ENCODE measurements at regions not wholly inside any gene's neighbourhood (a gene's known extent, or its start where the extent isn't known, plus 50 kb on each side); places are given as distances from the start of the nearest gene placed in this dataset.

DNA sequence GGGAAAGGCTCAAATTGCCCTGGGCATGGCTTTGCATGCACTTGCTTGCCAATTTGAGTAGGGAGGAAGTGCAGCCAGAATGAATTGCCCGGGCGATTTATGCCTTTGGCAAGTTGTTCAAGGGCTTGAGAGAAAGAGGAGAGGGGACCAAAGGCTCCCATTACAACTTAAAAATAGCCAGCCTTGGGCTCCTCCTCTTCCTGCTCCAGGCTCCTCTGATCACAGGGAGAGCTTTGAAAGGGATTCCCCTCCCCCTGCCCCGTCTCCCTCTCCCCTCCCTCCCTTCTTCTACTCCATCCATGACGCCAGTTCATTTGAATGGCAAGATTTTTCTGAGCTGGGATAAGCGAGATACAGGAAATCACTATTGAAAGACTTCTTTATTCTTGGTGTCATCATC, 304.9 kb upstream of the JAG1 start:
- DNase-seq (ENCODE audit: low spot score in 2 of 2) (no peak), FAIRE-seq (no peak)

DNA sequence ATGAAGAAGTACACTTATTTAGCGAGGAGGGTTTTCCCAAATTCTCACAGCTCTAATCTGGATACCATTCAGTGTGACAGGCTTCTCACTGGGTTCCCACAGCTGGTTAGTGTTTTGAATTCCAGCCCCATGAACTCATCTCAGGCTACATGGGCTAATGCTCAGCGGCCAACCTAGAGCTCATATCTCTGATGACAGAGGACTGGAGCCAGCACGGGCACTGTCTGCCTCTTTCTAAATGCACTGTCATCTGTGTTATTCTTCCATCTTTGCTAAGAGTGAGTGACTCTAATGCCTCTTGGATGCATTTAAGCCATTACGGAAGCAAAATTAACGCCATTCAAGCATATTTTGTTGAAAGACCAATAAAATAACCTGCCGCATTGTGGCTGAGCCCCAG, 308.9 kb upstream of the JAG1 start:
- no peak for DNase-seq (ENCODE audit: low spot score in 2 of 2)
- no peak for FAIRE-seq

DNA sequence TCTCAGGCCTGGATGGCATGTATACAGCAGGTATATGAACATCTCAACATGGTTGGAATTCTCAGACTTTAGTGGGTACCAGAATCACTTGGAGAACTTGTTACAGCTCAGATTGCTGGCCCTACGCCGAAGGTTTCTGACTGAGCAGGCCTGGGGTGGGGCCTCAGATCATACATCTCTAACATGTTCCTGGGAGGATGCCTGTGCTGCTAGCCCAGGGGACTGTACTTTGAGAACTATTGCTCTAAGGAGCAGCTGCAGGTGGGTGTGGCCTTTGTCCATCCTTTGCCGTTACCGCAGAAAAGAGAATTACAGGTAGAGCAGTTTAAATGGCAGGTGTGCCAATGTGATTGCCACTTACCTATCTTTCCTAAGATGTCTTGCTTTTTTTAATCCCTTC, 310.5 kb upstream of the JAG1 start:
- DNase-seq (ENCODE audit: low spot score in 2 of 2), result no peak
- FAIRE-seq, result no peak

DNA sequence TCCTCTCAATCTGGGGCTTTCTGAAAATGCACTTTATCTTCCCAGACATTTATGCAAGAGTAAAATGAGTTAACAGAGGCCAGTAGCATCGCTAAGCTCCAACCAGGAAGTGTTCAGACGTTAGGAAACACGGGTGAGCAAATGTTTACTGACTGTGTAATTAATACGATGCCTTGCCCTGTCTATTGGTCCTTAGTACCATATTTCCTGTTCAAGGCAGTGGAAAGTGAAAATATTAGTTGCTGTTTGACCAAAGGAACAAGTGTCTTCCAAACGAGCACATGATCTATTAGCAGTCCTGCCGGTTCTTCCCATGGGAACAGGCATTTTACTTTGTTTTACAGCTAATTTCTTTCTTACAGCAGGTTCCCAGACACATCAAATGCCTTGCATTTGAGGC, 311.1 kb upstream of the JAG1 start:
- FAIRE-seq (no peak), DNase-seq (ENCODE audit: low spot score in 2 of 2) (no peak)

DNA sequence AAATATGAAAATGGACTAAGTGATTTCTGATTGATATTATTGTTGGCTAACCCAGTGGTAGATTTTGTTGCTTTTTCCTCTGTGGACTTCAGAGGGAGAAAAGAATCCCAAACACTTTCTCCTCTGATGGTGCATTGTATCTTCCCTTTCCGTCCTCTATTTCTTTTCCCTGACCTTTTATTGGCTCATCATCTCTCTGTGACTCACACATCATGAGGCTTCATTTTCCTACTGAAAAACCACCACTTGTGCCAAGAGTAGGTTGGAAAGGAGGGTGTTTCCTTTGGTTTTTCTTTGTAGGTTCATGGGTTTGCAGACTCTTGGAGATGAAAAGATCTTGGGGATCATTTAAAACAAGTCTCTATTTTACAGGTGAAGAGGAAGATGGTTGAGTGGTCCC, 311.7 kb upstream of the JAG1 start:
- DNase-seq (ENCODE audit: low spot score in 2 of 2) (no peak), FAIRE-seq (no peak)

DNA sequence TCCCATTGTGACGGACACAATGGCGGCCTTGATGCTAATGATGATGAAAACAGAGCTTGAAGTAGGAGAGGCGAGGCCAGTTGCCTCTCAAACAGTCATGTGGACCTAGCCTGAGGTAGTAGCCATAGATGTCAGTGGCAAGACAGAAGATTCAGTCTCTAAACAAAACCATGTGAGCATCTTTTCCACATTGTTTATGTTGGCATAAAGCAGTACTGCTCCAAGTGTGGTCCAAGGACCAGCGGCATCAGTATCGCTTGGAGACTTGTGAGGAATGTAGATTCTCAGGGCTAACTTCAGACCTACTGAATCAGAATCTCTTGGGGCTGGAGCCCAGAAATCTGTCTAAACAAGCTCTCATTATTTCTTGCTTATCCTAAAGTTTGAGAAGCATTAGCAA, 312.8 kb upstream of the JAG1 start:
- FAIRE-seq (no peak), DNase-seq (ENCODE audit: low spot score in 2 of 2) (no peak)

DNA sequence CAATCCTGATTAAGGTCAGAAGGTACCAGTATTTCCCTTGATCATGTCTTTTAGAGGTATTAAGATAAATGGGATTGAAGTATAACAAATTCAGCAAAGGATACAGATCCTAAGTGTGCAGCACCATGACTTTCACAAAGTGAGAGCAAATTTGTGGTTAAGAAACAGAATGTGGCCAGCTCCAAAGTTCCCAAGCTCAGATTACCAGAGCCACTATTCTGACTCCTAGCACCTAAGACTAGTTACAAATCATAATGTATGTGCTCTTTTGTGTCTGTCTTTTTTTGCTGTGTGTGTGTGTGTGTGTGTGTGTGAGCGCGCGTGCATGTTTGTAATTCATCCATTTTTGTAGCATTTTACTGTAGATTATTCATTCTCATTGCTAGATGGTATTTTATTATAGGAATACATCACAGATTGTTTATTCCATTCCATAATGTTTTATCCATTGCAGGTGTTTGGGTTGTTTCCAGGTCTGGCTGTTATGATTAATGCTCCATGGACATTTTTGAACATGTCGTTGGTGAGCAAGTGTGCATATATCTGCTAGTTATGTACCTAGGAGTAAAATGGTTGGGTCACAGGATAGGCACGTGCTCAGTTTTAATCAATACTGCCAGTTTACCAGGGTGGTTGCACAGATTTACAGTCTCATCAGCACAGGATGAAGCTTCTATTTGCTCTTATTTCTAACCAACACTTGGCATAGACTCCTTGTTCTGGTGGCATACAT, 314.0 kb upstream of the JAG1 start:
- DNase-seq (ENCODE audit: low spot score in 2 of 2) (no peak), FAIRE-seq (no peak)

DNA sequence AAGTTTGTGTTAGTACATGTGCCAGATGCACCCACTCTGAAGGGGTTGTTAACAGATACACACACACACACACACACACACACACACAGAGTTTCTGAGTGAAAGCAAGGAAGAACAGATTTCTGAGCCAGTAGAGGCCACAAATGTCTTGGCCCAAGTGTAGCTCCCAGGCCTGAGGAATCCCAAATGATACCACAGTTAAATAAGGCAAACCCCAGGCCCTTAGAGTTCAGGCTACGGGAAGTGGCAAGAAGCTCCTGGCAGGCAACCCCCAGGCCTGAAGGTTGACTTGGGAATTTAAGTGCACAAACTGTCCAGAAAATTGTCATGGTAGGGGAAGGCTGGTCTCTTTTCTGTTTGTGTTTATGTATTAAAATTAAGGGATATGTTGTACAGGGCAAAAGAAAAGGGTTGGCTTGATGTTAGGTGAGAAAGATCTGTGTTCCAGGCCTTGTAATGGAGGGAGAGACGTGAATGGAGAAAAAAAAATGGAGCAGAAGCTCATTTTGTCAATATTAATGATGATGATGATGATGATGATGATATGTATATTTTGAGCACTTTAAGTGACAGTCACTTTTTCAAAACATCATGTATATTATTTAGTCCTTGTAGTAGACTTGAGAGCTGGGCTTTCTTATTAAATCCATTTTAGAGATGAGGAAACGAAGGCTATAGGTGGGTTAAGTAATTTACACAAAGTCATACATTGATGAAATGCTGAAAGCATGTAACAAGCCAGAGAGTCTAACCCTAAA, 317.0 kb upstream of the JAG1 start:
- FAIRE-seq (no peak), DNase-seq (ENCODE audit: low spot score in 2 of 2) (no peak)

DNA sequence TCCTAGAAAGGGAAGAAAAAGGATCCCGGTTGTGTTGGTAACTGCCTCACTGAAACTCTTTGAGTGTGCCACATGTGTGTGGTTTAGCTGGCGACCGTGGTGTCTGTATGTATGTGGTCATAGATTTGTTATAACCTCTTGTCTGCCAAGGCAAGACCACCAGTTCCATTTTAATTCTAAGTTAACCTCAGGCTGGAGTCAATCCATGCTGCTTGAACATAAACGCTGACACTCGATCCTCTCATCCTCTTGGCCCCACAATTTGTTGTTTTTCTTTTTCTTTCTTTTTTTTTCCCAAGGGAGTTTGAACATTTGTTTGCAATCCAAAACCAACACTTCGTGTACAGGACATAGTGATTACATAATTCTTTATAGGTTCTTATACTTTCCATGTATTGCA, 318.9 kb upstream of the JAG1 start:
- DNase-seq (ENCODE audit: low spot score in 2 of 2) (no peak), FAIRE-seq (no peak)

DNA sequence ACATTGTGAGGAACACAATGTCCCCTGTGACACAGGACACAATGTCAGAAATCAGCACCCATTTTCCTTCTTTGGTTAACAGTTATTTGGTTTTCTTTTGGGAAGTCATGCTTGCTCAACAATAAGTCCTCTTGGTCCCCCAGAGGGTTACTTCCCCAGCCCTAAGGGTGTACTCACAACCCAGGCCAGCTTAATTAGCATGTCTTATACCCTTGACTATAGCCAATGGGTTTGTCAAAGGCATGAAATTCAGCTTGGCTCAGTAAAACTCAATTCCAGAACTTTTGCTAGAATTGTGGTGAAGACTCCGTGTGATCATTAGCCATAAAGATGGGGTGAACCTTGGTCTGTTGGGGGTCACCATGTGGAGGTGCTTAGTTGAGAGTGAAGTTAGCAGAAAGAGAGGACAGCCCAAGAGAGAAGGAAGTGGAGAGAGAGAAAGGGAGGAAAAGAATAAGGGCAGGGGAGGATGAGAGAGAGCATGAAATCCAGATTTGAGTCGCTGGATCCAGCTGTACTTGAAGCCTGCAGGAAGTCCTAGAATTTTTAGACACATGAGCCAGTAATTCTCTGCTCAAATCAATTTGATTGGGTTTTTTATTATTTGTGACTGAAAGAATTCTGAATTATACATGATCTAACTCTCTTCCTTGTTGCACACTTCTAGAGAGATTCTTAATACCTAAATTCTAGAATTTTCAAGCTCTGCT, 321.3 kb upstream of the JAG1 start:
- DNase-seq (ENCODE audit: low spot score in 2 of 2) (no peak), FAIRE-seq (no peak)

DNA sequence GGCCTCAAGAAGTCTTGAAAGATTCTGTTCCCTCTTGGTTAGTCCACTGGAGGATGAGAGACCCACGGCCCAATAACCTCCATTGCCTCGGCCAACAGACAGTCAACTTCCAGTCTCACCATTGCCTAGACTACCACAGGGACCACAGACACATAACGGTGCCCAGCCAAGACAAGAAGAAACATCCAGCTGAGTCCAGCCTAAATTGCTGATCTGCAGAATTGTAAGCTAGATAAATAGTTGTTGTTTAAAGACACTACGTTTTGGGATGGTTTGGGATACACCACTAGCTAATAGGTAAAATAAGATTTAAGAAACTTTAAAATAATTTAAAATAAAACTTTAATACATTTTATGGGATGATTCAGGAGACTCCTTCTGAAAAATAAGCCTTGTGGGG, 324.7 kb upstream of the JAG1 start:
- FAIRE-seq, result no peak
- no peak for DNase-seq (ENCODE audit: low spot score in 2 of 2)

DNA sequence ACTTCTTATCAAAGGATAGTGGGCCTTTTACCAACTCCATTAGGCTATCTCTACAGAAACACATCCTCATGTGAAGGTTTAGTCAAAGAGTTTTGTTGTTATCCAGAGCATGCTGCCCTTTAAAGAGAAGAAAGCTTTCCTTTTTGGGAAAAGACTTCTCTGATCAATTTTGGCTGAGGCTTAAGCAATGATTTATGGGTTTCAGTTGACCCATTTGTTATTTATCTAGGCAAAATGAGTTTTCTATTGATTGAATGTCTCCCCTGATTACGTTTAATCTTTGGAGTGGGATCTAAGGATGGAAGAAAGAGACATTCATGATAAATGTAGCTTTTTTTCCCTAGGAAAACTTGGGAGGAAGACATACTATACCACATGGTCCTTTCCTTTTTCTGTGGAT, 326.6 kb upstream of the JAG1 start:
- no peak for DNase-seq (ENCODE audit: low spot score in 2 of 2)
- no peak for FAIRE-seq

DNA sequence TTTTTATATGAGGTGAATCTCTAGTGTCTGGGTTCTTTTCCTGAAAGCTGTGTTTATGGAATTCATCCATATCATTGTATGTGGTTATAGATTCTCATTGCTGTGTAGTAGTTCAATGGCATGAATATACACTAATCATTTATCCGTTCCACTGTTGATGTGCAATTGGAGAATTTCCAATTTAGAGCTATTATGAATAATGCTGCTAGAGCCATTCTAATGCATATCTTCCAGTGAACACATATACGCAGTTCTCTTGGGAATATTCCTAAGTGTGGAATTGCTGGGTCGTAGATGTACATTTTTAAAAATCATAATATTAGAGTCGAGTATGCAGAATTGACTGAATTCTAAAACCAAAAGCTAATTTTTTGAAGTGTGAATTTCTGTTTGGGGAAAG, 327.5 kb upstream of the JAG1 start:
- DNase-seq (ENCODE audit: low spot score in 2 of 2) (no peak), FAIRE-seq (no peak)

DNA sequence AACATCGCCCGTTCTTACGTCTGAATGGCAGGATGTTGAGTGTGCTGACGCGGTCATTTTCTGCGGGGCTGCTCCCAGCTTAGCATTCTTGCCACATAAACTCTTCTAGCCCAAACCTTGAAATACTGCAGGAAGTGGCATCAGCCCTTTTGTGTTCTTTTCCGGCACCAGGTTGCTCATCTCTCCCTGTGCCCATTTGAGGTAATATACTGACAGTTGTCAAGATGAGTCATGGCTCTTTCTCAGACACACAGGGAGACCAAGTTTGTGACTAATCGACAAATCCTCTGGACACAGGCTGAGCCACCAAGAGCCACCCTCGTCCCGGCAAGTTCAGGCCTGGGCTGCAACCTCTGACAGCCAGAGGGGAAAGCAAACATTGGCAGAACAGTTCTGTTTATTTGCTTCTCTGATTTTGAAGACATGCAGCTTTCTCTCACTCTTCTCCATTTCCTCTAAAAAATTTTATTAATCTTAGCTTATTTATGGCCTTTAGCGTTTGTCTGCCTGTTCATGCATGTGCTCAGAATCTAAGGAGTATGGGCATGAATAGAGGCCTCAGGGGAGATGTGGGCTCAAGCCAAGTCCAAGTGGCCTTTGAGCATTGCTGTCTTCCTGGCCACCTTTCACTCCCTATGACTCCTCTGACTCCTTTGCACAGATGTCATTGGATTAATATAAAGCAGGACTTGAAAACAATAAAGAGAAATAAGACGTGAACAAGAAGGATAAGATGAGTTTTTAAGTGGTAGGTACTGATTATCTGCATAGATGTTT, 328.2 kb upstream of the JAG1 start:
- FAIRE-seq (no peak), DNase-seq (ENCODE audit: low spot score in 2 of 2) (no peak)

DNA sequence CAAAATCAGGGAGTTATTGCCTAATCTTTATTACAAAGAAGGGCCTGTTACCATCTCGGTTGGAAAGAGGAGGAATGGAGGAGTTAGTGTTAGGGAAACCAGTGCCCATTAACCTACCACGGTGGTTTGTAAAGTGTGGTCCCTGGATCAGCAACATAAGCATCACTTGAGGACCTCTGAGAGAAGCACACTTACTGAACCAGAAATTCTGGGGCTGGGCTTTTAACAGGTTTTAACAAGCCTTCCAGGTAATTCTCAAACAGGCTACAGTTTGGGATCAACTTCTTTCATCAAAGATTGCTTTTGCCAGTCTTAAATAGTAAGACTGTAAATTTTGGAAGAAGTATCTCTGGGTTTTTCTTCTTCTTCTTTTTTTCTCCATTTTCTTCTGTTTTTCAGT, 329.5 kb upstream of the JAG1 start:
- no peak for DNase-seq (ENCODE audit: low spot score in 2 of 2)
- FAIRE-seq, result no peak

DNA sequence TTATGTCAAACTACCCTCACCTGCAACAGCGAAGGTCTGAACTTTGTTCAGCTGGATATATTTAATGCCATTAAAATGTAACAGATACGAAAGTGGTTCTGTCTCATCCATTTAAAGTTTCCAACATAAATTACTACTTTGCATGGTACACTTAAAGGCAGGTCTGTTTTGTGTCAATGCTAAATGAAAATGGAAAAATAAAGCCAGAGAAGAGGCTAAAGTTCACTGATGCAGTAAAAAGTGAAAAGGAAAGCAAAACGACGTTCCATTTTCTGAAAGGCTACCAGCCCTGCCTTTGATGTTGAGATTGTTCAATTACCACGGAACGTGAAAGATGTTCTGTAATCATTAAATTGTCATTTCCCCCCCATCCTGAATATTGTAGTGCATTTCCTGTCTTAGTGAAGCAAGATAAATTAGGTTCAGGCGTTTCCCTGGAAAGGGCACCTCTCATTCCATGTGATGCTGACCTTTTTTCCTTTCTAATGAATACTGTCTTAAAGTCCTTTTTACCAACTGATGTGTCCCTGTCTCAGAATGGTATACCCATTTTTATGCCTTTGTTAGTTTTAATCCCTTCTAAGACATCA, 334.7 kb upstream of the JAG1 start:
- FAIRE-seq (no peak), DNase-seq (ENCODE audit: low spot score in 2 of 2) (no peak)

DNA sequence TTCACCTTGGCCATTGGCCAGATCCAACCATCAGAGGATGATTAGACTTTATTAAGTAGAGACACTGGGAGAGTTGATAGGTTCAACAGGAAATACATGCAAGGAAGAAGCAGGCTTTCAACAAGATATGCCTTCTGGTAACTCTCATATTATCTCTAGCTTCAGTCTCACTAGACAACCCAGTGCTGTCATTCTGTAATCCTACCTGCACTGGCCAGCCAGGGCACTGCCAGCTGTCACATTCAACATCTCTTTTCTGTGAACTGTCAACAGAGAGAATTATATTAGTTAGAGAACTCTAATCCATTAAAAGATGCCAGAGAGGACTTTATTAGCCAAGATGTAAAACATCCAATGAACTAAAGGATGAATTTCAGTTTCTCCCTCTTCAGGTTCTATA, 337.9 kb upstream of the JAG1 start:
- DNase-seq (ENCODE audit: low spot score in 2 of 2) (no peak), FAIRE-seq (no peak)

DNA sequence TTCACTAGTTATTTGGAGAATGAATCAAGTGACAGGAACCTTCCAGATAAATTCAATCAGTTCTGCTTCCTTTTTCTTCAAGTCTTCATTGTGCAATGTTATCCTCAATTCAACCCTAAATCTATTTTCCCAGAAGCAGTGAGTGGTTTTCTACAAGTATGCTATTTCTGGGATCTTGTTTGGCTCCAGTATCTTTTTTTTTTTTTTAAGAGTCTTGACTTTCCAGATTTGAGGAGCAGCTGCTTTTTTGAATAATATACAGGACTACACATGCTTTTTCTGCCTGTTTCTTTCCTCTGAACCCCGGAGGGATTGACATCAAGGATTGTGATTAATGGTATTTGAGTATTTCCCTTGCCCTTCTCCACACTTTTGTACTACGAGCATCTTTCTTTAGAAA, 339.2 kb upstream of the JAG1 start:
- DNase-seq (ENCODE audit: low spot score in 2 of 2), result peak in 1 of 2 donors; percentile 12

DNA sequence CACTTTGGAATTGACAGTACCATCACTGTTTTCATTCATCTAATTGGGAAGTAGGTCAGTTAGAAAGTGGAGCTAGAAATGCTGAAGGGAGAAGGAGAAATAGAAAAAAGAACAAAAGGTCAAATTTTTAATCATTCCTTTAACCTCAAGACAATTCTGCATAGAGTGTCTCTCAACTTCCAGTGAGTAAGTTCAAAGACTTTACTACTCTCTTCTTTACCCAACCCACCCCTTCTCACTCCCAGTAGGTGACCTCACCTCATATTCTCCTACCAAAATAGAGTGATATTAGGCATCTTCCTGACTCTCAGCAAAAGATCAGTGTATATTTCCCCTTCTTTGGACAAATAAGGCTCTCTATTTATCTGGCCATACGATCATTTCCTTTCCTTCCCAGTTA, 340.0 kb upstream of the JAG1 start:
- FAIRE-seq (no peak), DNase-seq (ENCODE audit: low spot score in 2 of 2) (no peak)

More for the DNA sequence above, 339.2 kb upstream of the JAG1 start:
- no peak for FAIRE-seq

DNA sequence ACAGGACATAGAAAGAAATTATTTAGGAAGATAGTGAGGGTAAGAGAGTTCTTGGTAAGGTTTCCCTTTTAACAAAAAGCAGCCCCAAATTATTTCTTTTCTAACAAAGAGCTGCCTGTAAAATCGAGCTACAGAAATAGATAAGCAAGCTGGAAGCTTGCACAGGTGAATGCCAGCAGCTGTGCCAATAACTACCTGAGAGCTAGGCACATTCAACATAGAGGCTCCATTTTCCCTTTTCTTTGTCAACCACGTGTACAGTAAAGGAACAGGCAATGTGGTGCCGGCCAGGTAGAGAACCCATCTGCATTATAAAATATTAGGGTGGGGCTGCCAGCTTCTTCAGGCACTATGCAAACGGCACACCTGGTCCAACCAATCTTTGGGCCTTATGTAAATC, 341.6 kb upstream of the JAG1 start:
- FAIRE-seq (no peak), DNase-seq (ENCODE audit: low spot score in 2 of 2) (no peak)

DNA sequence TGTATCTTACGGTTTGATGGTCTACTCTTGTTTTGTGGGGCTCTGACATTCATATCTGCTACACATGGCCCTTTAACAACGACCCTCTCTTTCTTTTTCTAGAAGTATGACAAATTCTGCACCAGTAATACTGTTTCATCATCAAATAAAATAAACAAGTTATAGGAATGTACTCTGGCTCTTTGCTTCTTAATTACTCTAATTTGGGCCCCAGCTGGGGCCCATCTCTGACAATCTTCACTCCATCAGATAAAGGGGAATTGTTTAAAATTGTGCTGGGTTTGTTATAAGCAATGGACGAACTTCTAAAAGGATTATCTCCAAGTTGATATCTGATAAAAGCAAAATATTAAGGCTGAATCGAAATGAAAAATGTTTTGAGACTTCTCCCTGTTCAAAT, 343.6 kb upstream of the JAG1 start:
- DNase-seq (ENCODE audit: low spot score in 2 of 2) (no peak), FAIRE-seq (no peak)

All from frontal cortex (tissue), 3 donors.